H9 (cell line): ENCODE measurements at regions not wholly inside any gene's neighbourhood (a gene's known extent, or its start where the extent isn't known, plus 50 kb on each side); places are given as distances from the start of the nearest gene placed in this dataset.

Source experiments
- DNase-seq: peaks from one replicate; pipeline ENCODE4 v3.0.0-alpha.2; 2017
- H2AFZ ChIP-seq: one replicate; pipeline ENCODE4 v1.6.1; 2013; ENCODE audit warnings: mild to moderate bottlenecking, low read length, control low read depth, moderate library complexity
- H2AK5ac ChIP-seq: 2 replicates; pipeline ENCODE4 v1.6.1; 2013; ENCODE audit warnings: low read length, control low read depth, mixed read lengths; ENCODE audit not compliant: insufficient read length
- H2BK120ac ChIP-seq: one replicate; pipeline ENCODE4 v1.6.1; 2013; ENCODE audit warnings: low read depth, mild to moderate bottlenecking, low read length, control low read depth, inconsistent platforms; ENCODE audit not compliant: poor library complexity, severe bottlenecking
- H2BK12ac ChIP-seq: 2 replicates; pipeline ENCODE4 v1.6.1; 2013; ENCODE audit warnings: low read length, control low read depth, mixed read lengths, low read depth; ENCODE audit not compliant: insufficient read length
- H2BK15ac ChIP-seq: 2 replicates; pipeline ENCODE4 v1.6.1; 2013; ENCODE audit warnings: low read depth, low read length, control low read depth
- H2BK20ac ChIP-seq: one replicate; pipeline ENCODE4 v1.6.1; 2013; ENCODE audit warnings: low read depth, mild to moderate bottlenecking, low read length, control low read depth, inconsistent platforms; ENCODE audit not compliant: poor library complexity, severe bottlenecking
- H2BK5ac ChIP-seq: 2 replicates; pipeline ENCODE4 v1.6.1; 2013; ENCODE audit warnings: low read length, control low read depth, mixed read lengths; ENCODE audit not compliant: insufficient read length
- H3K14ac ChIP-seq: 2 replicates; pipeline ENCODE4 v1.6.1; 2013; ENCODE audit warnings: low read length, control low read depth; ENCODE audit not compliant: insufficient read depth
- H3K18ac ChIP-seq: 2 replicates; pipeline ENCODE4 v1.6.1; 2013; ENCODE audit warnings: low read depth, mild to moderate bottlenecking, mixed read lengths, low read length, control low read depth; ENCODE audit not compliant: insufficient read length
- H3K23ac ChIP-seq: 2 replicates; pipeline ENCODE4 v1.6.1; 2013; ENCODE audit warnings: low read length, control low read depth, mixed read lengths, low read depth; ENCODE audit not compliant: insufficient read length
- H3K23me2 ChIP-seq: 2 replicates; pipeline ENCODE4 v1.6.1; 2013; ENCODE audit warnings: low read depth, mild to moderate bottlenecking, mixed read lengths, low read length, control low read depth; ENCODE audit not compliant: insufficient read length, poor library complexity, severe bottlenecking
- H3K27ac ChIP-seq: 2 replicates; pipeline ENCODE4 v1.5.1; 2013; ENCODE audit warnings: low read length, control low read depth, mixed read lengths, low read depth; ENCODE audit not compliant: insufficient read length
- H3K27me3 ChIP-seq: 2 replicates; pipeline ENCODE4 v1.6.1; 2013; ENCODE audit warnings: low read length, control low read depth, inconsistent platforms; ENCODE audit not compliant: insufficient read depth
- H3K4ac ChIP-seq: 2 replicates; pipeline ENCODE4 v1.6.1; 2013; ENCODE audit warnings: low read depth, mild to moderate bottlenecking, control low read depth, inconsistent platforms, low read length, moderate library complexity
- H3K4me1 ChIP-seq: 2 replicates; pipeline ENCODE4 v1.6.1; 2013; ENCODE audit warnings: low read length, control low read depth, inconsistent platforms; ENCODE audit not compliant: insufficient read depth
- H3K4me2 ChIP-seq: 2 replicates; pipeline ENCODE4 v1.6.1; 2013; ENCODE audit warnings: low read length, control low read depth, mixed read lengths; ENCODE audit not compliant: insufficient read length, insufficient read depth
- H3K56ac ChIP-seq: 2 replicates; pipeline ENCODE4 v1.6.1; 2013; ENCODE audit warnings: low read depth, mild to moderate bottlenecking, mixed read lengths, low read length, control low read depth; ENCODE audit not compliant: insufficient read length
- H3K79me1 ChIP-seq: 2 replicates; pipeline ENCODE4 v1.6.1; 2013; ENCODE audit warnings: low read depth, mild to moderate bottlenecking, moderate library complexity, low read length, control low read depth, inconsistent platforms; ENCODE audit not compliant: insufficient read depth, poor library complexity, severe bottlenecking
- H3K79me2 ChIP-seq: 2 replicates; pipeline ENCODE4 v1.6.1; 2013; ENCODE audit warnings: low read length, control low read depth, inconsistent platforms; ENCODE audit not compliant: insufficient read depth
- H3K9ac ChIP-seq: 2 replicates; pipeline ENCODE4 v1.6.1; 2013; ENCODE audit warnings: low read length, control low read depth, mixed read lengths; ENCODE audit not compliant: insufficient read length; ENCODE audit errors: extremely low read depth
- H3K9me3 ChIP-seq: one replicate; pipeline ENCODE4 v1.6.1; 2013; ENCODE audit warnings: low read depth, low read length, inconsistent platforms; ENCODE audit not compliant: control insufficient read depth
- H3T11ph ChIP-seq: one replicate; pipeline ENCODE4 v1.6.1; 2013; ENCODE audit warnings: mild to moderate bottlenecking, low read length, control low read depth, inconsistent platforms
- H4K20me1 ChIP-seq: one replicate; pipeline ENCODE4 v1.6.1; 2013; ENCODE audit not compliant: control insufficient read depth, insufficient read length, insufficient read depth
- H4K5ac ChIP-seq: 2 replicates; pipeline ENCODE4 v1.6.1; 2013; ENCODE audit warnings: low read depth, mild to moderate bottlenecking, mixed read lengths, low read length, control low read depth; ENCODE audit not compliant: insufficient read length
- H4K8ac ChIP-seq: replicated peaks from 2 replicates; pipeline ENCODE4 v1.6.1; 2013; ENCODE audit warnings: low read length, control low read depth, mixed read lengths, low read depth; ENCODE audit not compliant: insufficient read length
- H4K91ac ChIP-seq: 2 replicates; pipeline ENCODE4 v1.6.1; 2013; ENCODE audit warnings: low read depth, mild to moderate bottlenecking, moderate library complexity, mixed read lengths, low read length, control low read depth; ENCODE audit not compliant: insufficient read length
- H3K27ac Mint-ChIP-seq, 3 experiments: 2 replicates in 2 of 3; 3 replicates in 1 of 3; pipeline ENCODE4 v1.8.0; 2020 to 2021; ENCODE audit warnings: mixed read lengths in 3 of 3, mild to moderate bottlenecking in 1 of 3, moderate library complexity in 1 of 3
- H3K27me3 Mint-ChIP-seq: 2 replicates; pipeline ENCODE4 v1.8.0; 2021; ENCODE audit warnings: low read depth, mild to moderate bottlenecking, moderate library complexity, mixed read lengths
- H3K36me3 Mint-ChIP-seq, 3 experiments: 2 replicates in 2 of 3; 3 replicates in 1 of 3; pipeline ENCODE4 v1.8.0; 2020 to 2021; ENCODE audit warnings: low read depth in 3 of 3, mixed read lengths in 3 of 3; ENCODE audit not compliant: insufficient read depth in 1 of 3
- H3K4me1 Mint-ChIP-seq, 2 experiments: 2 replicates each; pipeline ENCODE4 v1.8.0; 2020; ENCODE audit warnings: mixed read lengths in 2 of 2
- H3K4me3 Mint-ChIP-seq, 2 experiments: 2 replicates in 1 of 2; 3 replicates in 1 of 2; pipeline ENCODE4 v1.8.0; 2020 to 2021; ENCODE audit warnings: mild to moderate bottlenecking in 2 of 2, mixed read lengths in 2 of 2, moderate library complexity in 1 of 2
- H3K9me3 Mint-ChIP-seq, 2 experiments: 2 replicates in 1 of 2; 3 replicates in 1 of 2; pipeline ENCODE4 v1.8.0; 2020; ENCODE audit warnings: mild to moderate bottlenecking in 2 of 2, mixed read lengths in 2 of 2, moderate library complexity in 1 of 2
- WGBS: extraction: QIAGEN DNeasy Blood & Tissue Kit; methylation state at CpG from one replicate; pipeline ENCODE4 v1.1.7; 2013; ENCODE audit warnings: missing lambda C conversion rate, low lambda C conversion rate, mixed read lengths; ENCODE audit not compliant: insufficient read length; ENCODE audit errors: extremely low coverage; 5-methylcytosine and 5-hydroxymethylcytosine counted together
- TF ChIP-seq, protein P1 (sequence below): fragments of 200-600 bp; sonication (generic); conservative IDR thresholded peaks from 3 replicates; pipeline ENCODE4 v1.8.0; 2021; ENCODE audit warnings: antibody characterized with exemption, mild to moderate bottlenecking

GRCh38 chr11:116124922-116125714, 620.9 kb upstream of the CADM1 start:
- no peak overlapping the region for H3K4ac ChIP-seq
- H3K27ac ChIP-seq: no peak overlapping the region
- no peak overlapping the region for H2BK120ac ChIP-seq
- no peaks in the 10 kb centered on the region for H3K79me1 ChIP-seq
- no peak overlapping the region for H3K9ac ChIP-seq
- H3K9me3 ChIP-seq: no peaks in the 10 kb centered on the region
- H2AK5ac ChIP-seq: no peak overlapping the region
- no peak overlapping the region for H3K23ac ChIP-seq
- H4K91ac ChIP-seq: no peak overlapping the region
- H3K4me1 Mint-ChIP-seq: no peaks in the 10 kb centered on the region
- no peak overlapping the region for H2BK20ac ChIP-seq
- no peak overlapping the region; the same call in 1 of the 2 replicates for H3K14ac ChIP-seq
- H3K4me3 Mint-ChIP-seq: no peak overlapping the region
- H4K20me1 ChIP-seq: peaks cover 3% of the 10 kb centered on the region
- no peaks in the 10 kb centered on the region for H3K23me2 ChIP-seq
- H3T11ph ChIP-seq: no peak overlapping the region
- H3K79me2 ChIP-seq: no peaks in the 10 kb centered on the region
- TF ChIP-seq, protein P1, sequence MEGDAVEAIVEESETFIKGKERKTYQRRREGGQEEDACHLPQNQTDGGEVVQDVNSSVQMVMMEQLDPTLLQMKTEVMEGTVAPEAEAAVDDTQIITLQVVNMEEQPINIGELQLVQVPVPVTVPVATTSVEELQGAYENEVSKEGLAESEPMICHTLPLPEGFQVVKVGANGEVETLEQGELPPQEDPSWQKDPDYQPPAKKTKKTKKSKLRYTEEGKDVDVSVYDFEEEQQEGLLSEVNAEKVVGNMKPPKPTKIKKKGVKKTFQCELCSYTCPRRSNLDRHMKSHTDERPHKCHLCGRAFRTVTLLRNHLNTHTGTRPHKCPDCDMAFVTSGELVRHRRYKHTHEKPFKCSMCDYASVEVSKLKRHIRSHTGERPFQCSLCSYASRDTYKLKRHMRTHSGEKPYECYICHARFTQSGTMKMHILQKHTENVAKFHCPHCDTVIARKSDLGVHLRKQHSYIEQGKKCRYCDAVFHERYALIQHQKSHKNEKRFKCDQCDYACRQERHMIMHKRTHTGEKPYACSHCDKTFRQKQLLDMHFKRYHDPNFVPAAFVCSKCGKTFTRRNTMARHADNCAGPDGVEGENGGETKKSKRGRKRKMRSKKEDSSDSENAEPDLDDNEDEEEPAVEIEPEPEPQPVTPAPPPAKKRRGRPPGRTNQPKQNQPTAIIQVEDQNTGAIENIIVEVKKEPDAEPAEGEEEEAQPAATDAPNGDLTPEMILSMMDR: no peak
- no peak for DNase-seq
- no CpG with 5 or more reads among the region's 9 CpGs for whole genome bisulfite sequencing
- H2BK15ac ChIP-seq: no peak overlapping the region
- H3K27me3 Mint-ChIP-seq: no peaks in the 10 kb centered on the region; the same call in none of the 2 replicates
- H3K27ac Mint-ChIP-seq: no peak overlapping the region
- no peak overlapping the region for H2AFZ ChIP-seq
- H3K36me3 Mint-ChIP-seq: no peaks in the 10 kb centered on the region
- H3K27me3 ChIP-seq: no peaks in the 10 kb centered on the region
- no peak overlapping the region for H3K4me2 ChIP-seq
- H4K8ac ChIP-seq: no peak overlapping the region
- no peak overlapping the region for H2BK5ac ChIP-seq
- no peaks in the 10 kb centered on the region for H3K9me3 Mint-ChIP-seq
- no peak overlapping the region for H3K56ac ChIP-seq
- H2BK12ac ChIP-seq: no peak overlapping the region
- H3K18ac ChIP-seq: no peak overlapping the region
- no peak overlapping the region for H4K5ac ChIP-seq
- H3K4me1 ChIP-seq: no peaks in the 10 kb centered on the region
